ENCODE measurements at regions not wholly inside any gene's neighbourhood (a gene's known extent, or its start where the extent isn't known, plus 50 kb on each side); places are given as distances from the start of the nearest gene placed in this dataset.
"Not testable (repeated sequence)": the region's sequence is repeated elsewhere in the genome, so short reads cannot be mapped to it uniquely, and the experiment has no call there.

DNA sequence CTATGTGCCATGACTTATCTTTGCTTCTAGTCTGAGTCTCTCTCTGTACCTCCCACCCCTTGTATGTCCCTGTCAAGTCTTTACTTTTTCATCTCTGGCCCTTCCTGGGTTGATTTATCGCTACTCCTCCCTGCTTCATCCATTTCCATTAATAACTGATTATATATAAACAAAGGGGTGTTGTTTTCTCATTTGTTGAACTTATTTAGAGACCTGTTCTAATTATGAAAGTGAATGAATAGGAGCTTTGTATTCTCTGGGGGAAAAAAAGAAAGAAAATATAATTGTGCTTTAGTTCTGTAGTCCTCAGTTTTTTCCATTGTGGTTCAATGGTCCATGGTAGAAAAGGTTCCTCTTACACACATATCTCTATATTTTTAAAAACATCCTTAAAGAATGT lies 328.9 kb upstream of the PPP2R3A start:
- no peak for DNase-seq (ENCODE audit: low spot score)

DNA sequence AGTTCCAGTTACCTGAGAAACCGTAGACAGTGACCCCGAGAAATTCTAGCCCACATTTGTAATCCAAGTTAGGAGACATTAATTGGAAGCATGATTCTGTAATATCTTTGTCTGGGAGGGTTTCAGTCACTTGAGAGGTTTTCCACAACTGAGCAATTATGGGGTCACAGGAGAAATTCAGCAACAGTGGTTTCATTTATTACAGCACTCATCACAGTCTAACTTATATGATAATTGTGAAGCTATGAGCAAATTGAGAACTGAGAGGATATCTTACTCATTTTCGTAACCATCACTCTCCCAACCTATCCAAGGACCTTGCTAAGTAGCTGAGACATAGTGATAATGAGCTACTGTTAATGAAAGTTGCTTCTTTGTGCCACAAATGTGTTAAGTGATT lies 328.5 kb upstream of the PPP2R3A start:
- DNase-seq (ENCODE audit: low spot score), result no peak

- DNase-seq (ENCODE audit: low spot score), result no peak
Observed at GRCh38 chr3:135641761-135642160, 323.8 kb upstream of the PPP2R3A start.

- no peak for DNase-seq (ENCODE audit: low spot score)
Observed at GRCh38 chr3:135645541-135645940, 320.0 kb upstream of the PPP2R3A start.

- no peak for DNase-seq (ENCODE audit: low spot score)
Observed at GRCh38 chr3:135646873-135647272, 318.7 kb upstream of the PPP2R3A start.

GRCh38 chr3:135649361-135649760 lies 316.2 kb upstream of the PPP2R3A start:
- no peak for DNase-seq (ENCODE audit: low spot score)

- DNase-seq (ENCODE audit: low spot score), result no peak
Observed at GRCh38 chr3:135650309-135650708, 315.2 kb upstream of the PPP2R3A start.

DNA sequence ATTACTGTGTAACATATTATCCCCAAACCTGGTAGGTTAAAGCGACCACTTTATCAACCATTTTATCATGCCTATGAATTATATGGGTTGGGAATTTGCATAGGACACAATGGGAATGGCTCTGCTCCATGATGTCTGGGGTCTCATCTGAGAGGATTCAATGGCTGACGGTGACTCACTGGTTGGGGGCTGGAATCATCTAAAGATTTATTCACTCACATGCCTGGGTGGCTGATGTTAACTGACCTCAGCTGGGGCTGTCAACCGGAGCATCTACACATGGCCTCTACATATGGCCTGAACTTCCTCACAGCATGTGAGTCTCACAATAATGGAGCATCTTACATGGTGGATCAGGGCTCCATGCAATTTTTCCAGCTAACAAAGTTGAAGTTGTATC lies 313.1 kb upstream of the PPP2R3A start:
- no peak for DNase-seq (ENCODE audit: low spot score)

DNA sequence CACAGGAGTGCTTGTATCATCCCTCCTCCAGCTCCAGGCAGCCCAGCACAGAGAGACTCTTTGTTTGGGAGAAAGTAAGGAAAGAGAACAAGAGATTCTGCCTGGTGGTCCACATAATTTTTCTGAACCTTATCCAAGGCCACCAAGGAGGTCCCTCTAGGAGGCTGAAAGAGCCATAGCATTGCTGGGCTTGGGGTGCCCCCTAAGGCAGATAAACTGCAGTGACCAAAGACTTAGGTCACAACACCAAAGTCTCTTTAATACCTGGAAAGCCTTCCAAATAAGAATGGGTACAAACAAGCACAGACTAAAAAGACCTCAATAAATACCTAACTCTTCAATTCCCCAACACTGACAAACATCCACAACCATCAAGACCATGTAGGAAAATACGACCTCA lies 310.2 kb upstream of the PPP2R3A start:
- no peak for DNase-seq (ENCODE audit: low spot score)

- DNase-seq (ENCODE audit: low spot score), result not testable (repeated sequence)
Observed at GRCh38 chr3:135658451-135658850, 307.1 kb upstream of the PPP2R3A start.

GRCh38 chr3:135667061-135667460 lies 298.5 kb upstream of the PPP2R3A start:
- no peak for DNase-seq (ENCODE audit: low spot score)

DNA sequence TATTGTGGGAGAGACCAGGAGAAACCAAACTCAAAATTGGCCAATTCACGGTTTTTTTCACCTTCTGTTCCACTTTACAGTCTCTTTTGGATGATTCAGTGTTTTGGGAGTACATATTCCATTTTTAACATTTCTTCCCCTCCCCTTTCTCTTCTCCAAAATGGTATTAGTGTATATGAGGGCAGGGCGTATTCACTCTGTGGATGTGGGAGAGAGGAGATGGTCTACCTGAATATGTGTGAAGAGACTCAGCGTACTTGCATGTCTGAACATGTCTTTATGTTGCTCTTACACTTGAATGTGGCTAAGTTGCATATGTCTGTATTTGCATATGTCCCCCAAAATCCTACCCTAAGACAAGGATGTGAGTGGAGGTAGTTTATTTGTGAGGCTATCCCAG lies 291.0 kb upstream of the PPP2R3A start:
- DNase-seq (ENCODE audit: low spot score), result no peak

DNA sequence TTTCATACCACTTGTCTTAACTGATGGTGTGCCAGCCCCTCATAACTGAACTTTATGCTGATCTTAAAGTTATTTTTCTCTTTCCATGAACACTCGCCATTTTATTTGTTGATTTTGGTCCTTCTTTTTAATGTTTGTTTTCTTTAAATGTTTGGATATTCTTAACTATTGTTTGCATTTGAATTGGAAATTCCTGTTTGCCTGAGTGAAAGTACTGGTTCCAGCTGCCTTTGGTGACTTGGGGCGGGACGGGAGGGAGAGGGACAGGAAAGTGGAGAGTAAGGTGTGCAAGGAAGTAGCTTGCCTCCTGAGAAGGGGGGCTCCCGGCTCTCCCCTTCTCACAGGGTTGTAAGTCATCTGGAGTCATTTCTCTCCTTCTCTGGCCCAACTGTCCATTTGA lies 287.1 kb upstream of the PPP2R3A start:
- no peak for DNase-seq (ENCODE audit: low spot score)

GRCh38 chr3:135688003-135688402 lies 277.5 kb upstream of the PPP2R3A start:
- DNase-seq (ENCODE audit: low spot score), result no peak

GRCh38 chr3:135690664-135691063 lies 274.9 kb upstream of the PPP2R3A start:
- peak; percentile 54 for DNase-seq (ENCODE audit: low spot score)

DNA sequence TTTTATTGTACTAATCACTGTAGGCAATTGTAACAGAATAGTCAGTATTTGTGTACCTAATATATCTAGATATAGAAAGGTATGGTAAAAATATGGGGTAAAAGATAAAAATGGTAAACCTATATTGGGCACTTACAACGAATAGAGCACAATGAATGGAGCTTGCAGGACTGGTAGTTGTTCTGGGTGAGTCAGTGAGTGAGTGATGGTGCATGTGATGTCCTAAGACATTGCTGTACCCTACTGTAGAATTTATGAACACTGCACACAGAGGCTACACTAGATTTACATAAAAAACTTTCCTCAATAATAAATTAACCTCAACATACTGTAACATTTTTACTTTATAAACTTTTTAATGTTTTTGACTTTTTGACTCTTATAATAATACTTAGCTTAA lies 274.3 kb upstream of the PPP2R3A start:
- no peak for DNase-seq (ENCODE audit: low spot score)

DNA sequence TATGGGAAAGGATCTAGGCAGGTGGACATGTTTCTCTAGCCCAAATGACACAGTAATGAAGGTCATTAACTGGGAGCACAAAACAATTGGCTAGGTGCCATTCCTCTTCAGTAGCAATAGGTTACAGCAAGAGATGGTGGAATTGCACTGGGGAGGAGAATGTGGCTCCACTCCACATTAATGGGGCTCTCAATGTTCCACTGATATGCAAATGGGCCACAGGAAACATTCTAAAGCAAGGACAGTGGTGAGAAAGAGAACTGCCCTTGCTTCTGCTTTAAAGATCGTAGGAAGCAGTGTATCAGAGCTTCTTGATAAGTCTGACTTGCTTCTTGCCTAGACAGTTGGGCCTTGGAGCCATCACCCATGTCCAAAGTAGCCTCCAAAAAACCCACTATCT lies 271.4 kb upstream of the PPP2R3A start:
- no peak for DNase-seq (ENCODE audit: low spot score)

DNA sequence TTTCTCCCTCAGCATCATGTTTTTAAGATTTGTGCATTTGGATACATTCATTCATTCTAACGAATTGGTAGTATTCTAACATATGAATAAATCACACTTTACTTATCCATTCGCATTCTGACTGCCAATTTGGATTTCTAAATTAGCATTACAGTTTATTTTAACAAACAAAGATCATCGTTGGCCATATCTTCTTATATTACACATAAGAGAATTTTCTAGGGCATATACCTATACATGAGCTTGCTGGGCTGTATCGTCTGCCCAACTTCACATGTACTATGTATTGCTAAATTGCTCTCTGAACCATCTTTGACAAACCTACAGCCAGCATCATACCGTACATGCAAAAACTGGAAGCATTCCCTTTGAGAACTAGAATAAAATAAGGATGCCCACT lies 265.8 kb upstream of the PPP2R3A start:
- no peak for DNase-seq (ENCODE audit: low spot score)

GRCh38 chr3:135706758-135707375 lies 258.7 kb upstream of the PPP2R3A start:
- no peak for DNase-seq (ENCODE audit: low spot score)

- no peak for DNase-seq (ENCODE audit: low spot score)
Observed at GRCh38 chr3:135719449-135719848, 246.1 kb upstream of the PPP2R3A start.

DNA sequence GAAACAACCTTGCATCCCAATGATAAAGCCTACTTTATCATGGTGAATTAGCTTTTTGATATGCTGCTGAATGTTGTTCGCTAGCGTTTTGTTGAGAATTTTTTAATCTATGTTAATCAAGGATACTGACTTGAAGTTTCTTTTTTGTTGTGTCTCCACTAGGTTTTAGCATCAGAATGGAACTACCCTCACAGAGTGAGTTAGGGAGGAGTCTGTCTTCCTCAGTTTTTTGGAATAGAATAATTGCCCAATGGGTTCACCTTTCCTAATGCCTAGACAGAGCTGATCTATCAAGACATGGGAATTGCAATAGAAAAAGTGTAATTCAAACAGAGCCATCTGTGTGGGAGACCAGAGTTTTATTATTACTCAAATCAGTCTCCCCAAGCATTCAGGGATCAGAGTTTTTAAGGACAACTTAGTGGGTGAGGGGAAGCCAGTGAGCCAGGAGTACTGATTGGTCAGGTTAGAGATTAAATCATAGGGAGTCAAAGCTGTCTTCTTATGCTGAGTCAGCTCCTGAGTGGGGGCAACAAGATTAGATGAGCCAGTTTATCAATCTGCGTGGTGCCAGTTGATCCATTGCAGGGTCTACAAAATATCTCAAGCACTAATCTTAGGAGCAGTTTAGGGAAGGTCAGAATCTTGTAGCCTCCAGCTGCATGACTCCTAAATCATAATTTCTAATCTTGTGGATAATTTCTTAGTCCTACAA lies 237.4 kb upstream of the PPP2R3A start:
- DNase-seq (ENCODE audit: low spot score), result no peak

DNA sequence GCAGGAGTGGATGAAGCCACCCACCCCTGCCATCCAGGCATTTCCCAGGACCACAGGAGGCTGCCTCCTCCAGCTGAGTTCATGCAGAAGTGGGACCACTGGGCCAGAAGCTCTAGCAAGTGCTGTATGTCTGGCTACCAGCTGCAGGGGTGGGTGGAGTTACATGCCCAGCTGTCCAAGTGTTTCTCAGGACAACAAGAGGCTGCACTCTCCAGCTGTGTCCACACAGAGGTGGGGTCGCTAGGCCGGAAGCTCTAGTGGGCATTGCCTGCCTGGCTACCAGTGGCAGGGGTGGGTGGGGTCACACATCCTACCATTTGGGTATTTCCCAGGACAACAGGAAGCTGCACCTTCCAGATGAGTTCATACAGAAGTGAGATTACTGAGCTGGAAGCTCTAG lies 234.0 kb upstream of the PPP2R3A start:
- DNase-seq (ENCODE audit: low spot score), result no peak

- DNase-seq (ENCODE audit: low spot score), result no peak
Observed at GRCh38 chr3:135736740-135737139, 228.8 kb upstream of the PPP2R3A start.

- DNase-seq (ENCODE audit: low spot score), result no peak
Observed at GRCh38 chr3:135739779-135740178, 225.7 kb upstream of the PPP2R3A start.

All from ecto neural progenitor cell (in vitro differentiated cells).